Endodermal cell (in vitro differentiated cells): ENCODE measurements at regions not wholly inside any gene's neighbourhood (a gene's known extent, or its start where the extent isn't known, plus 50 kb on each side); places are given as distances from the start of the nearest gene placed in this dataset.
A peak's percentile ranks its signal among the peaks of the same experiment; 100 is the strongest.
"Not testable (repeated sequence)": the region's sequence is repeated elsewhere in the genome, so short reads cannot be mapped to it uniquely, and the experiment has no call there.

ENCODE experiments used
- DNase-seq: peaks from one replicate; pipeline ENCODE4 v3.0.0-alpha.2; 2017
- H3K27ac ChIP-seq: 2 replicates; pipeline ENCODE4 v1.5.1; 2013; ENCODE audit warnings: mild to moderate bottlenecking, low read depth, low read length, moderate library complexity
- H3K27me3 ChIP-seq: 2 replicates; pipeline ENCODE4 v1.6.1; 2013; ENCODE audit warnings: mild to moderate bottlenecking, low read length, moderate library complexity; ENCODE audit not compliant: insufficient read depth, control insufficient read depth, poor library complexity, severe bottlenecking
- H3K36me3 ChIP-seq: 2 replicates; pipeline ENCODE4 v1.7.0; 2013; ENCODE audit warnings: mild to moderate bottlenecking, low read length, moderate library complexity; ENCODE audit not compliant: control insufficient read depth, insufficient read depth
- H3K4me1 ChIP-seq: one replicate; pipeline ENCODE4 v1.7.0; 2013; ENCODE audit warnings: low read length; ENCODE audit not compliant: control insufficient read depth, insufficient read depth
- H3K4me3 ChIP-seq: 2 replicates; pipeline ENCODE4 v1.5.1; 2013; ENCODE audit warnings: mild to moderate bottlenecking, low read length, moderate library complexity
- H3K9ac ChIP-seq: 2 replicates; pipeline ENCODE4 v1.6.1; 2013; ENCODE audit warnings: mild to moderate bottlenecking, low read length, moderate library complexity; ENCODE audit not compliant: poor library complexity, severe bottlenecking; ENCODE audit errors: extremely low read depth
- H3K9me3 ChIP-seq: 2 replicates; pipeline ENCODE4 v1.6.1; 2013; ENCODE audit warnings: mild to moderate bottlenecking, low read length, moderate library complexity; ENCODE audit not compliant: control insufficient read depth
- H3K27ac Mint-ChIP-seq: 2 replicates; pipeline ENCODE4 v1.8.0; 2020; ENCODE audit warnings: mixed read lengths
- H3K27me3 Mint-ChIP-seq: 2 replicates; pipeline ENCODE4 v1.8.0; 2021; ENCODE audit warnings: mild to moderate bottlenecking, mixed read lengths; ENCODE audit not compliant: insufficient read depth
- H3K36me3 Mint-ChIP-seq: 2 replicates; pipeline ENCODE4 v1.8.0; 2020; ENCODE audit warnings: low read depth, mixed read lengths
- H3K4me1 Mint-ChIP-seq: 2 replicates; pipeline ENCODE4 v1.8.0; 2020; ENCODE audit warnings: mixed read lengths
- H3K4me3 Mint-ChIP-seq: 2 replicates; pipeline ENCODE4 v1.8.0; 2020; ENCODE audit warnings: mild to moderate bottlenecking, moderate library complexity, mixed read lengths
- H3K9me3 Mint-ChIP-seq: 2 replicates; pipeline ENCODE4 v1.8.0; 2020; ENCODE audit warnings: mild to moderate bottlenecking, mixed read lengths
- WGBS, 2 experiments: methylation state at CpG; one replicate each; pipeline versions ENCODE4 v1.1.5 to v1.1.7; 2013; ENCODE audit warnings: missing lambda C conversion rate in 2 of 2, mixed read lengths in 1 of 2; ENCODE audit not compliant: insufficient coverage in 1 of 2, insufficient read length in 1 of 2; 5-methylcytosine and 5-hydroxymethylcytosine counted together
- TF ChIP-seq, protein P1 (sequence below): fragments of 200-600 bp; sonication (generic); conservative IDR thresholded peaks from 2 replicates; pipeline ENCODE4 v1.5.0; 2021; ENCODE audit warnings: antibody characterized with exemption, mild to moderate bottlenecking

DNA sequence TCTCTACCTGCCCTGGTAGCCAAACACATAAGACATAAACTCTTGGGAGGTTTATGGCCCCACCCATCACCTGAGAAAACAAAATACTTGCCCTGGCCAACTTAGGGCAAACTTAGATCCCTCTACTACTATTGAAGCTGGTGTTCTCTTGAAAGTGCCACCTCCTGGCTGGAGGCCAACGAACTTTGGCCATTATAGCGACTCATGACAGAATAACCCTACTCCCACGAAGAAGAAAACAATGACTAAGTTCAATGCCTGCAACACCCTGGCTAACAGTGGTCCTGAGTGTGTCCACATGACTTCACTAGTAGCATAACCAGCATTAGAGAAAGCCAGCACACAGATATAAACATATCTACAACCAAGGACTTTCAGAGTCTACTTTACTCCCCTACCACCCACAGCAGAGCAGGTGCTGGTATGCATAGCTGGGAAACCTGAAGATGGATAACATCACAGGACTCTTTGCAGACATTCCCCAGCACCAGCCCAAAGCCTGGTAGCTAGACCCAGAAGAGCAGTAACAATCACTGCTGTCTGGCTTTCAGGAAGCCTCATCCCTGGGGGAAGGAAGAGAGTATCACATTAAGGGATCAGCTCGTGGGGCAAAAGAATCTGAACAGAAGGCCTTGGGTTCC lies 81.0 kb downstream of the SLC30A10 start:
- H3K4me1 Mint-ChIP-seq: no peaks in the 10 kb centered on the region
- Histone ChIP-seq H3K27me3 (no peaks in the 10 kb centered on the region), H3K9ac (no peak overlapping the region), H3K36me3 (no peaks in the 10 kb centered on the region), H3K9me3 (peaks cover 14% of the 10 kb centered on the region), H3K4me3 (no peak overlapping the region), H3K4me1 (no peaks in the 10 kb centered on the region), H3K27ac (no peak overlapping the region)
- 90 to 92% methylated on average over 4 of the region's 4 CpGs for WGBS, 2 experiments
- peaks cover 44% of the 10 kb centered on the region for H3K27me3 Mint-ChIP-seq
- no peak overlapping the region for H3K4me3 Mint-ChIP-seq
- DNase-seq: no peak
- H3K36me3 Mint-ChIP-seq: no peaks in the 10 kb centered on the region
- TF ChIP-seq, protein P1, sequence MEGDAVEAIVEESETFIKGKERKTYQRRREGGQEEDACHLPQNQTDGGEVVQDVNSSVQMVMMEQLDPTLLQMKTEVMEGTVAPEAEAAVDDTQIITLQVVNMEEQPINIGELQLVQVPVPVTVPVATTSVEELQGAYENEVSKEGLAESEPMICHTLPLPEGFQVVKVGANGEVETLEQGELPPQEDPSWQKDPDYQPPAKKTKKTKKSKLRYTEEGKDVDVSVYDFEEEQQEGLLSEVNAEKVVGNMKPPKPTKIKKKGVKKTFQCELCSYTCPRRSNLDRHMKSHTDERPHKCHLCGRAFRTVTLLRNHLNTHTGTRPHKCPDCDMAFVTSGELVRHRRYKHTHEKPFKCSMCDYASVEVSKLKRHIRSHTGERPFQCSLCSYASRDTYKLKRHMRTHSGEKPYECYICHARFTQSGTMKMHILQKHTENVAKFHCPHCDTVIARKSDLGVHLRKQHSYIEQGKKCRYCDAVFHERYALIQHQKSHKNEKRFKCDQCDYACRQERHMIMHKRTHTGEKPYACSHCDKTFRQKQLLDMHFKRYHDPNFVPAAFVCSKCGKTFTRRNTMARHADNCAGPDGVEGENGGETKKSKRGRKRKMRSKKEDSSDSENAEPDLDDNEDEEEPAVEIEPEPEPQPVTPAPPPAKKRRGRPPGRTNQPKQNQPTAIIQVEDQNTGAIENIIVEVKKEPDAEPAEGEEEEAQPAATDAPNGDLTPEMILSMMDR: no peak
- peaks cover 8% of the 10 kb centered on the region for H3K9me3 Mint-ChIP-seq
- no peak overlapping the region for H3K27ac Mint-ChIP-seq

DNA sequence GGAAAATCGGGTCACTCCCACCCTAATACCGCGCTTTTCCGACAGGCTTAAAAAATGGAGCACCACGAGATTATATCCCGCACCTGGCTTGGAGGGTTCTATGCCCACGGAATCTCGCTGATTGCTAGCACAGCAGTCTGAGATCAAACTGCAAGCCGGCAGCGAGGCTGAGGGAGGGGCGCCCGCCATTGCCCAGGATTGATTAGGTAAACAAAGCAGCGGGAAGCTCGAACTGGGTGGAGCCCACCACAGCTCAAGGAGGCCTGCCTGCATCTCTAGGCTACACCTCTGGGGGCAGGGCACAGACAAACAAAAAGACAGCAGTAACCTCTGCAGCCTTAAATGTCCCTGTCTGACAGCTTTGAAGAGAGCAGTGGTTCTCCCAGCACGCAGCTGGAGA lies 88.8 kb downstream of the SLC30A10 start:
- H3K36me3 Mint-ChIP-seq, H3K9ac ChIP-seq, H3K9me3 ChIP-seq, H3K27ac ChIP-seq, H3K4me1 ChIP-seq, H3K36me3 ChIP-seq: not testable (repeated sequence)
- peak; percentile 89 for DNase-seq
- Mint-ChIP-seq H3K4me1 (peaks cover 13% of the 10 kb centered on the region), H3K4me3 (peak overlapping the region; percentile 78), H3K27me3 (peaks cover 61% of the 10 kb centered on the region), H3K9me3 (peaks cover 11% of the 10 kb centered on the region), H3K27ac (peak overlapping the region; percentile 93)
- WGBS, 2 experiments: 19 to 28% methylated on average over 12 to 15 of the region's 15 CpGs
- peak overlapping the region; percentile 67 for H3K4me3 ChIP-seq
- H3K27me3 ChIP-seq: peaks cover 31% of the 10 kb centered on the region
- TF ChIP-seq, protein P1: peak; percentile 68

DNA sequence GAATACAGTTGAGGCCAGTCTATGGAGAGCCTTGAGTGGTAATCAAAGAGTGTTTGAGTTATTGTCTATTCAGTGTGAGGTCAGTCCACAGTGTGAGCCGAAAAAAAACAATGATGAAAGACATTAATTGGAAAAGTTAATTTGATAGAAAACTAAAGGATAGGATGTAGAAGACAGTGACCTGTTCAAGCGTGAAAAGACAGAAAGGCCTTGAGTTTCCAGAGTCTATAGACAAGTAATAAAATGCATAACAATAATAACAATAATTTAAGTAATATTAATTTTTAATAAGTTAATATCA lies 90.4 kb downstream of the SLC30A10 start:
- Mint-ChIP-seq H3K4me3 (no peak overlapping the region), H3K27me3 (peaks cover 69% of the 10 kb centered on the region), H3K36me3 (no peaks in the 10 kb centered on the region), H3K27ac (no peak overlapping the region), H3K9me3 (peaks cover 7% of the 10 kb centered on the region), H3K4me1 (peaks cover 23% of the 10 kb centered on the region)
- Histone ChIP-seq H3K4me1 (no peaks in the 10 kb centered on the region), H3K27me3 (peaks cover 44% of the 10 kb centered on the region), H3K27ac (no peak overlapping the region), H3K9ac (no peak overlapping the region), H3K36me3 (no peaks in the 10 kb centered on the region), H3K4me3 (no peak overlapping the region), H3K9me3 (no peaks in the 10 kb centered on the region)
- DNase-seq: no peak
- TF ChIP-seq, protein P1: no peak
- 17 to 64% methylated on average over 1 to 2 of the region's 2 CpGs for WGBS, 2 experiments
